A549 (cell line): ENCODE measurements at regions not wholly inside any gene's neighbourhood (a gene's known extent, or its start where the extent isn't known, plus 50 kb on each side); places are given as distances from the start of the nearest gene placed in this dataset.

ENCODE experiments used
- CEBPB ChIP-seq, 2 experiments: fragments of >200 bp in 1 of 2; sonication (Bioruptor Twin) in 1 of 2; formaldehyde crosslinking in 1 of 2; IDR thresholded peaks; 2 replicates each; pipeline ENCODE4 v1.6.1; 2012 to 2016
- EHMT2 ChIP-seq: fragments of 200-600 bp; sonication (generic); IDR thresholded peaks from 2 replicates; pipeline ENCODE4 v1.6.1; 2016; ENCODE audit warnings: antibody characterized with exemption, low read depth, mild to moderate bottlenecking, moderate library complexity
- HEYL ChIP-seq: fragments of 250-450 bp; sonication (Bioruptor Pico); IDR thresholded peaks from 2 replicates; pipeline ENCODE4 v1.8.0; 2021; ENCODE audit warnings: mild to moderate bottlenecking, moderate library complexity
- JUN ChIP-seq, 2 experiments: fragments of >200 bp; sonication (Bioruptor Twin); formaldehyde crosslinking; IDR thresholded peaks; 2 replicates in 1 of 2; 3 replicates in 1 of 2; pipeline ENCODE4 v1.6.1; 2016 to 2017
- MYC ChIP-seq: IDR thresholded peaks from 2 replicates; pipeline ENCODE4 v1.6.1; 2012; ENCODE audit warnings: mild to moderate bottlenecking, inconsistent platforms, low read length, improper control_type of control experiment, borderline replicate concordance
- NFE2L2 ChIP-seq: fragments of 150-350 bp; conservative IDR thresholded peaks from 2 replicates; pipeline ENCODE4 v1.6.1; 2014; ENCODE audit warnings: low read length
- POLR2A ChIP-seq: IDR thresholded peaks from 2 replicates; pipeline ENCODE4 v1.6.1; 2012; ENCODE audit warnings: mild to moderate bottlenecking, low read length
- POLR2AphosphoS2 ChIP-seq: conservative IDR thresholded peaks from 2 replicates; pipeline ENCODE4 v1.6.1; 2012; ENCODE audit warnings: low read length, improper control_type of control experiment, inconsistent platforms
- SMC3 ChIP-seq: fragments of >200 bp; sonication (Bioruptor Twin); formaldehyde crosslinking; IDR thresholded peaks from 3 replicates; pipeline ENCODE4 v1.6.1; 2018; ENCODE audit warnings: inconsistent platforms
- ZFP36 ChIP-seq: fragments of 450-650 bp; IDR thresholded peaks from 2 replicates; pipeline ENCODE4 v1.6.1; 2014; ENCODE audit warnings: borderline replicate concordance; ENCODE audit not compliant: partially characterized antibody
- TF ChIP-seq, protein P1 (sequence below): fragments of >200 bp; sonication (Bioruptor Twin); formaldehyde crosslinking; IDR thresholded peaks from 3 replicates; pipeline ENCODE4 v1.5.1; 2016
- TF ChIP-seq, protein P2 (sequence below): fragments of 450-650 bp; IDR thresholded peaks from 2 replicates; pipeline ENCODE4 v1.6.1; 2014; ENCODE audit warnings: antibody characterized with exemption
- TF ChIP-seq, protein P3 (sequence below): fragments of 150-350 bp; IDR thresholded peaks from 2 replicates; pipeline ENCODE4 v1.6.1; 2014; ENCODE audit warnings: low read depth, mild to moderate bottlenecking, low read length
- TF ChIP-seq, protein P4 (sequence below): fragments of 200-600 bp; sonication (generic); IDR thresholded peaks from 2 replicates; pipeline ENCODE4 v1.6.1; 2016; ENCODE audit warnings: antibody characterized with exemption, mild to moderate bottlenecking, moderate library complexity

DNA sequence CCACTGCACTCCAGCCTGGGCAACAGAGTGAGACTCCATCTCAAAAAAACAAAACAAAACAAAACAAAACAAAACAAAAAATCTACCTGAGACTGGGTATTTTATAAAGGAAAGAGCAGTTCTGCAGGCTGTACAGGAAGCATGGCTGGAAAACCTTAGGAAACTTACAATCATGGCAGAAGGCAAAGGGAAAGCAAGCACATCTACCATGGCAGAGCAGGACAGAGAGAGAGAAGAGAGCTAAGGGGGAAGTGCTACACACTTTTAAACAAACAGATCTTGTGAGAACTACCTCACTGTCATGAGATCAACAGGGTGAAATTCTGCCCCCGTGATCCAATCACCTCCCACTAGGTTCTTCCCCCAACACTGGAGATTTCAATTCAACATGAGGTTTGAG is 198.3 kb upstream of the SAMSN1 start:
- TF ChIP-seq POLR2AphosphoS2: no peak
- no peak for TF ChIP-seq ZFP36
- TF ChIP-seq, protein P1, sequence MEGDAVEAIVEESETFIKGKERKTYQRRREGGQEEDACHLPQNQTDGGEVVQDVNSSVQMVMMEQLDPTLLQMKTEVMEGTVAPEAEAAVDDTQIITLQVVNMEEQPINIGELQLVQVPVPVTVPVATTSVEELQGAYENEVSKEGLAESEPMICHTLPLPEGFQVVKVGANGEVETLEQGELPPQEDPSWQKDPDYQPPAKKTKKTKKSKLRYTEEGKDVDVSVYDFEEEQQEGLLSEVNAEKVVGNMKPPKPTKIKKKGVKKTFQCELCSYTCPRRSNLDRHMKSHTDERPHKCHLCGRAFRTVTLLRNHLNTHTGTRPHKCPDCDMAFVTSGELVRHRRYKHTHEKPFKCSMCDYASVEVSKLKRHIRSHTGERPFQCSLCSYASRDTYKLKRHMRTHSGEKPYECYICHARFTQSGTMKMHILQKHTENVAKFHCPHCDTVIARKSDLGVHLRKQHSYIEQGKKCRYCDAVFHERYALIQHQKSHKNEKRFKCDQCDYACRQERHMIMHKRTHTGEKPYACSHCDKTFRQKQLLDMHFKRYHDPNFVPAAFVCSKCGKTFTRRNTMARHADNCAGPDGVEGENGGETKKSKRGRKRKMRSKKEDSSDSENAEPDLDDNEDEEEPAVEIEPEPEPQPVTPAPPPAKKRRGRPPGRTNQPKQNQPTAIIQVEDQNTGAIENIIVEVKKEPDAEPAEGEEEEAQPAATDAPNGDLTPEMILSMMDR: no peak
- no peak for TF ChIP-seq NFE2L2
- TF ChIP-seq, protein P2, sequence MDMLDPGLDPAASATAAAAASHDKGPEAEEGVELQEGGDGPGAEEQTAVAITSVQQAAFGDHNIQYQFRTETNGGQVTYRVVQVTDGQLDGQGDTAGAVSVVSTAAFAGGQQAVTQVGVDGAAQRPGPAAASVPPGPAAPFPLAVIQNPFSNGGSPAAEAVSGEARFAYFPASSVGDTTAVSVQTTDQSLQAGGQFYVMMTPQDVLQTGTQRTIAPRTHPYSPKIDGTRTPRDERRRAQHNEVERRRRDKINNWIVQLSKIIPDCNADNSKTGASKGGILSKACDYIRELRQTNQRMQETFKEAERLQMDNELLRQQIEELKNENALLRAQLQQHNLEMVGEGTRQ: no peak
- no peak for TF ChIP-seq JUN (IDR thresholded peaks at IDR 0.05)
- no peak for TF ChIP-seq POLR2A
- TF ChIP-seq, protein P3, sequence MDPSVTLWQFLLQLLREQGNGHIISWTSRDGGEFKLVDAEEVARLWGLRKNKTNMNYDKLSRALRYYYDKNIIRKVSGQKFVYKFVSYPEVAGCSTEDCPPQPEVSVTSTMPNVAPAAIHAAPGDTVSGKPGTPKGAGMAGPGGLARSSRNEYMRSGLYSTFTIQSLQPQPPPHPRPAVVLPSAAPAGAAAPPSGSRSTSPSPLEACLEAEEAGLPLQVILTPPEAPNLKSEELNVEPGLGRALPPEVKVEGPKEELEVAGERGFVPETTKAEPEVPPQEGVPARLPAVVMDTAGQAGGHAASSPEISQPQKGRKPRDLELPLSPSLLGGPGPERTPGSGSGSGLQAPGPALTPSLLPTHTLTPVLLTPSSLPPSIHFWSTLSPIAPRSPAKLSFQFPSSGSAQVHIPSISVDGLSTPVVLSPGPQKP: no peak
- TF ChIP-seq MYC: no peak
- TF ChIP-seq CEBPB (IDR thresholded peaks at IDR 0.05): no peak
- no peak for TF ChIP-seq SMC3
- TF ChIP-seq HEYL (CRISPR knock-in tag): no peak
- TF ChIP-seq, protein P4, sequence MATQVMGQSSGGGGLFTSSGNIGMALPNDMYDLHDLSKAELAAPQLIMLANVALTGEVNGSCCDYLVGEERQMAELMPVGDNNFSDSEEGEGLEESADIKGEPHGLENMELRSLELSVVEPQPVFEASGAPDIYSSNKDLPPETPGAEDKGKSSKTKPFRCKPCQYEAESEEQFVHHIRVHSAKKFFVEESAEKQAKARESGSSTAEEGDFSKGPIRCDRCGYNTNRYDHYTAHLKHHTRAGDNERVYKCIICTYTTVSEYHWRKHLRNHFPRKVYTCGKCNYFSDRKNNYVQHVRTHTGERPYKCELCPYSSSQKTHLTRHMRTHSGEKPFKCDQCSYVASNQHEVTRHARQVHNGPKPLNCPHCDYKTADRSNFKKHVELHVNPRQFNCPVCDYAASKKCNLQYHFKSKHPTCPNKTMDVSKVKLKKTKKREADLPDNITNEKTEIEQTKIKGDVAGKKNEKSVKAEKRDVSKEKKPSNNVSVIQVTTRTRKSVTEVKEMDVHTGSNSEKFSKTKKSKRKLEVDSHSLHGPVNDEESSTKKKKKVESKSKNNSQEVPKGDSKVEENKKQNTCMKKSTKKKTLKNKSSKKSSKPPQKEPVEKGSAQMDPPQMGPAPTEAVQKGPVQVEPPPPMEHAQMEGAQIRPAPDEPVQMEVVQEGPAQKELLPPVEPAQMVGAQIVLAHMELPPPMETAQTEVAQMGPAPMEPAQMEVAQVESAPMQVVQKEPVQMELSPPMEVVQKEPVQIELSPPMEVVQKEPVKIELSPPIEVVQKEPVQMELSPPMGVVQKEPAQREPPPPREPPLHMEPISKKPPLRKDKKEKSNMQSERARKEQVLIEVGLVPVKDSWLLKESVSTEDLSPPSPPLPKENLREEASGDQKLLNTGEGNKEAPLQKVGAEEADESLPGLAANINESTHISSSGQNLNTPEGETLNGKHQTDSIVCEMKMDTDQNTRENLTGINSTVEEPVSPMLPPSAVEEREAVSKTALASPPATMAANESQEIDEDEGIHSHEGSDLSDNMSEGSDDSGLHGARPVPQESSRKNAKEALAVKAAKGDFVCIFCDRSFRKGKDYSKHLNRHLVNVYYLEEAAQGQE: no peak
- TF ChIP-seq EHMT2: no peak
